GM18498 (cell line): ENCODE measurements at regions not wholly inside any gene's neighbourhood (a gene's known extent, or its start where the extent isn't known, plus 50 kb on each side); places are given as distances from the start of the nearest gene placed in this dataset.
"Not testable (repeated sequence)": the region's sequence is repeated elsewhere in the genome, so short reads cannot be mapped to it uniquely, and the experiment has no call there.

Experiments
- ATAC-seq: cut with Tn5 transposase; IDR thresholded peaks from one replicate; pipeline ENCODE4 v1.9.1; 2021; ENCODE audit warnings: mild to moderate bottlenecking, moderate library complexity; ENCODE audit not compliant: unreplicated experiment

GRCh38 chr10:84908491-84908890 is 580.1 kb downstream of the CCSER2 start:
- no peak for ATAC-seq

- no peak for ATAC-seq
These were observed 593.3 kb downstream of the CCSER2 start for GRCh38 chr10:84921701-84922100.

GRCh38 chr10:84924131-84924530 is 595.7 kb downstream of the CCSER2 start:
- no peak for ATAC-seq

- ATAC-seq: no peak
These were observed 597.1 kb downstream of the CCSER2 start for GRCh38 chr10:84925495-84925894.

GRCh38 chr10:84933402-84933801 is 605.0 kb downstream of the CCSER2 start:
- no peak for ATAC-seq

- ATAC-seq: no peak
These were observed 607.4 kb downstream of the CCSER2 start for GRCh38 chr10:84935772-84936171.

GRCh38 chr10:84938117-84938905 is 609.9 kb downstream of the CCSER2 start:
- ATAC-seq: no peak

- ATAC-seq: no peak
These were observed 615.2 kb downstream of the CCSER2 start for GRCh38 chr10:84943541-84943940.

- ATAC-seq: no peak
These were observed 615.8 kb downstream of the CCSER2 start for GRCh38 chr10:84944187-84944586.

- no peak for ATAC-seq
These were observed 617.4 kb downstream of the CCSER2 start for GRCh38 chr10:84945791-84946190.

GRCh38 chr10:84946904-84947303 is 618.5 kb downstream of the CCSER2 start:
- no peak for ATAC-seq

GRCh38 chr10:84948644-84949043 is 620.3 kb downstream of the CCSER2 start:
- no peak for ATAC-seq

- ATAC-seq: no peak
These were observed 623.2 kb downstream of the CCSER2 start for GRCh38 chr10:84951616-84952015.

GRCh38 chr10:84957427-84957826 is 629.0 kb downstream of the CCSER2 start:
- ATAC-seq: no peak

- ATAC-seq: no peak
These were observed 637.1 kb downstream of the CCSER2 start for GRCh38 chr10:84965468-84965867.

- ATAC-seq: no peak
These were observed 638.5 kb downstream of the CCSER2 start for GRCh38 chr10:84966708-84967441.

GRCh38 chr10:84969297-84969696 is 640.9 kb downstream of the CCSER2 start:
- ATAC-seq: not testable (repeated sequence)

GRCh38 chr10:84987039-84987438 is 658.6 kb downstream of the CCSER2 start:
- ATAC-seq: no peak

- ATAC-seq: no peak
These were observed 659.6 kb downstream of the CCSER2 start for GRCh38 chr10:84988011-84988410.

- ATAC-seq: no peak
These were observed 662.3 kb downstream of the CCSER2 start for GRCh38 chr10:84990713-84991112.

GRCh38 chr10:84991301-84991700 is 662.9 kb downstream of the CCSER2 start:
- ATAC-seq: no peak
